GM23248 (cell line): ENCODE measurements at regions not wholly inside any gene's neighbourhood (a gene's known extent, or its start where the extent isn't known, plus 50 kb on each side); places are given as distances from the start of the nearest gene placed in this dataset.
A peak's percentile ranks its signal among the peaks of the same experiment; 100 is the strongest.

Experiments used
- DNase-seq: peaks from one replicate; pipeline ENCODE4 v3.0.0-alpha.2; 2015
- H2AFZ ChIP-seq: fragments of 200-600 bp; sonication (generic); 2 replicates; pipeline ENCODE4 v1.6.1; 2016; ENCODE audit warnings: antibody characterized with exemption
- H3F3A ChIP-seq: fragments of 200-600 bp; sonication (generic); 2 replicates; pipeline ENCODE4 v1.6.1; 2016; ENCODE audit warnings: mild to moderate bottlenecking, antibody characterized with exemption, mixed run types; ENCODE audit not compliant: insufficient read depth
- H3K27ac ChIP-seq: fragments of 200-600 bp; sonication (generic); 2 replicates; pipeline ENCODE4 v1.5.1; 2016; ENCODE audit warnings: mild to moderate bottlenecking
- H3K27me3 ChIP-seq: fragments of 200-600 bp; sonication (generic); replicated peaks from 2 replicates; pipeline ENCODE4 v1.6.1; 2016; ENCODE audit warnings: mild to moderate bottlenecking; ENCODE audit not compliant: insufficient read depth
- H3K36me3 ChIP-seq: fragments of 200-600 bp; sonication (generic); 2 replicates; pipeline ENCODE4 v1.6.1; 2016; ENCODE audit warnings: low read depth, mild to moderate bottlenecking
- H3K4me1 ChIP-seq: fragments of 200-600 bp; sonication (generic); 2 replicates; pipeline ENCODE4 v1.6.1; 2016; ENCODE audit warnings: mild to moderate bottlenecking; ENCODE audit not compliant: insufficient read depth
- H3K4me2 ChIP-seq: fragments of 200-600 bp; sonication (generic); one replicate; pipeline ENCODE4 v1.6.1; 2016; ENCODE audit warnings: mild to moderate bottlenecking; ENCODE audit not compliant: unreplicated experiment
- H3K4me3 ChIP-seq: fragments of 200-600 bp; sonication (generic); 2 replicates; pipeline ENCODE4 v1.5.1; 2016; ENCODE audit warnings: mild to moderate bottlenecking
- H3K79me2 ChIP-seq: fragments of 200-600 bp; sonication (generic); 2 replicates; pipeline ENCODE4 v1.6.1; 2016; ENCODE audit warnings: mild to moderate bottlenecking; ENCODE audit not compliant: insufficient read depth
- H3K9ac ChIP-seq: fragments of 200-600 bp; sonication (generic); 2 replicates; pipeline ENCODE4 v1.6.1; 2016; ENCODE audit warnings: mild to moderate bottlenecking
- H3K9me2 ChIP-seq: fragments of 200-600 bp; sonication (generic); 2 replicates; pipeline ENCODE4 v1.6.1; 2016; ENCODE audit warnings: mixed run types, mild to moderate bottlenecking, moderate library complexity; ENCODE audit not compliant: insufficient read depth
- H3K9me3 ChIP-seq: fragments of 200-600 bp; sonication (generic); one replicate; pipeline ENCODE4 v1.6.1; 2017; ENCODE audit warnings: low read depth
- H4K20me1 ChIP-seq: fragments of 200-600 bp; sonication (generic); 2 replicates; pipeline ENCODE4 v1.6.0; 2016; ENCODE audit not compliant: insufficient read depth
- EZH2 ChIP-seq: fragments of 200-600 bp; sonication (generic); IDR thresholded peaks from 2 replicates; pipeline ENCODE4 v1.6.1; 2018; ENCODE audit warnings: antibody characterized with exemption, mild to moderate bottlenecking; ENCODE audit not compliant: insufficient read depth, poor library complexity, severe bottlenecking
- EZH2phosphoT487 ChIP-seq: fragments of 200-600 bp; sonication (generic); IDR thresholded peaks from 2 replicates; pipeline ENCODE4 v1.6.1; 2018; ENCODE audit warnings: antibody characterized with exemption, moderate library complexity, mild to moderate bottlenecking, low read depth; ENCODE audit not compliant: insufficient read depth
- WGBS, 2 experiments: methylation state at CpG; one replicate each; pipeline ENCODE4 v1.1.6; 2015 to 2017; ENCODE audit warnings: low lambda C conversion rate in 2 of 2, low coverage in 1 of 2; ENCODE audit errors: missing lambda C conversion rate in 2 of 2; 5-methylcytosine and 5-hydroxymethylcytosine counted together
- in situ Hi-C: fragments of 300-500 bp; cut with MboI; formaldehyde crosslinking; loops from 2 replicates; pipeline ENCODE4 v1.15.0; 2020

GRCh38 chr7:85851571-85852193, 664.8 kb upstream of the SEMA3D start:
- Histone ChIP-seq H3K4me3 (no peak overlapping the region), H3K27me3 (no peaks in the 10 kb centered on the region), H3K4me2 (no peak overlapping the region), H3K27ac (no peak overlapping the region), H3K9ac (no peak overlapping the region), H2AFZ (no peak overlapping the region), H3K9me3 (no peaks in the 10 kb centered on the region), H3K9me2 (no peaks in the 10 kb centered on the region), H3K36me3 (no peaks in the 10 kb centered on the region), H3K4me1 (peaks cover 6% of the 10 kb centered on the region; the same call in 1 of the 2 replicates), H3K79me2 (no peaks in the 10 kb centered on the region), H3F3A (no peaks in the 10 kb centered on the region), H4K20me1 (no peaks in the 10 kb centered on the region)
- DNase-seq: peak; percentile 70
- 7 to 9% methylated on average over 6 of the region's 6 CpGs for WGBS, 2 experiments
- in situ Hi-C loops: no loop called here
- no peak for TF ChIP-seq EZH2
- TF ChIP-seq EZH2phosphoT487: no peak

DNA sequence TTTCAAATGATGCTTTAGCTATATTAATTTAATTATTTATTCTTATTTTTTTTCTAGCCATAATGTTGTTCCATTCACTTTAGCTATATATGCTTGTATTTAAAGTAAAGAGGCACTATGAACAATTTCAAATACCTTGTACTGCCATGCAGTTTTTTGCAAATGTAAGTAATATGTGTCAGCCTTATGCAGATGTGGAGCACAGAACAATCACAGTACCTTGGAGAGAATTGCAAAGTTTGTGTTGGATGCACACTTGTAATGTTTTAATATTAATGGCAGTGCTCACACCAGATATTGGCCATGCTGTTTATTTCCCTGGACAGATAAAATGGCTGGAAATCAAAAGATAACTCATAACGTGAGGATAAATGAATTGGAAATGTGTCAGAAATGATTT, 663.5 kb upstream of the SEMA3D start:
- in situ Hi-C loops: no loop called here
- no peaks in the 10 kb centered on the region for H3K27me3 ChIP-seq
- H3F3A ChIP-seq: no peaks in the 10 kb centered on the region
- TF ChIP-seq EZH2phosphoT487 (no peak), EZH2 (no peak)
- H3K9ac ChIP-seq: no peak overlapping the region
- H4K20me1 ChIP-seq: no peaks in the 10 kb centered on the region
- no peak overlapping the region for H3K27ac ChIP-seq
- 15 to 19% methylated on average over 1 of the region's 1 CpG for WGBS, 2 experiments
- DNase-seq: no peak
- no peak overlapping the region for H2AFZ ChIP-seq
- no peak overlapping the region for H3K4me3 ChIP-seq
- H3K79me2 ChIP-seq: no peaks in the 10 kb centered on the region
- no peaks in the 10 kb centered on the region for H3K9me3 ChIP-seq
- peaks cover 6% of the 10 kb centered on the region; the same call in 1 of the 2 replicates for H3K4me1 ChIP-seq
- H3K9me2 ChIP-seq: no peaks in the 10 kb centered on the region
- H3K4me2 ChIP-seq: no peak overlapping the region
- no peaks in the 10 kb centered on the region for H3K36me3 ChIP-seq

GRCh38 chr7:85840554-85840953, 653.7 kb upstream of the SEMA3D start:
- no peaks in the 10 kb centered on the region for H3K9me2 ChIP-seq
- H4K20me1 ChIP-seq: no peaks in the 10 kb centered on the region
- TF ChIP-seq EZH2 (no peak), EZH2phosphoT487 (no peak)
- no peaks in the 10 kb centered on the region for H3K36me3 ChIP-seq
- no peak overlapping the region for H3K4me3 ChIP-seq
- H3F3A ChIP-seq: no peaks in the 10 kb centered on the region
- no peaks in the 10 kb centered on the region for H3K79me2 ChIP-seq
- in situ Hi-C loops: loop anchor here (25.0 kb wide), 3 partner anchors 278 to 1903 kb away; no protein-coding TSS in a partner anchor
- H3K27me3 ChIP-seq: no peaks in the 10 kb centered on the region
- H3K9ac ChIP-seq: no peak overlapping the region
- H3K27ac ChIP-seq: no peak overlapping the region
- no peaks in the 10 kb centered on the region for H3K9me3 ChIP-seq
- 83 to 86% methylated on average over 6 of the region's 6 CpGs for WGBS, 2 experiments
- no peak overlapping the region for H3K4me2 ChIP-seq
- no peaks in the 10 kb centered on the region for H3K4me1 ChIP-seq
- no peak overlapping the region for H2AFZ ChIP-seq
- DNase-seq: no peak

DNA sequence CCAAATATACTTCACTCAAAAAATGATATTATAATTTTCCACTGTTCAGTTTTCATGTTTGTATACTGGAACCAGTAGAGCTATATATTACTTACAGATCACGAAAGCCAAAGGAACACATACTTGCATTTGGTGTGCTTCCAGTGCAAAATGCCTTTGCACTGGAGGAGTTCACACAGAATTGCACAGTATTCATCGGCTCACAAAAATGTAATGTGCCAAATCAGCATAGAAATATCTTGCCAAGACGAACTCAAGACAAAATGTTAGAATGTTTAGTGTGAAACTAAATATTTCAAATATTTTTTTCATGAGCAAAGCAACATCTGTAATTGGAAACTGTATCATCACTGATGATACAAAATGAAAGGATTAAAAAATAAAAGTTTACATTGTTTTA, 646.2 kb upstream of the SEMA3D start:
- in situ Hi-C loops: loop anchor here (5.0 to 25.0 kb wide), 4 partner anchors 271 to 1896 kb away; partner anchors contain the start of gene SEMA3D
- H3K4me3 ChIP-seq: peak overlapping the region; percentile 23; the same call in 1 of the 2 replicates

More for the DNA sequence above, 646.2 kb upstream of the SEMA3D start:
- Histone ChIP-seq H3F3A (0 out of 2 replicates have a peak, but pooled peaks cover 9% of the 10 kb centered on the region), H3K9me3 (no peaks in the 10 kb centered on the region), H3K27me3 (no peaks in the 10 kb centered on the region), H2AFZ (peak overlapping the region; percentile 56), H3K36me3 (no peaks in the 10 kb centered on the region), H3K27ac (0 out of 2 replicates have a peak overlapping the region, but pooled peaks have one; percentile 2), H3K4me1 (peaks cover 28% of the 10 kb centered on the region), H3K9ac (no peak overlapping the region), H3K9me2 (no peaks in the 10 kb centered on the region), H3K4me2 (peak overlapping the region; percentile 69), H3K79me2 (no peaks in the 10 kb centered on the region), H4K20me1 (no peaks in the 10 kb centered on the region)
- TF ChIP-seq EZH2 (no peak), EZH2phosphoT487 (no peak)
- peak; percentile 56 for DNase-seq
- WGBS, 2 experiments: 1 to 4% methylated on average over 3 of the region's 3 CpGs
